ENCODE measurements at regions not wholly inside any gene's neighbourhood (a gene's known extent, or its start where the extent isn't known, plus 50 kb on each side); places are given as distances from the start of the nearest gene placed in this dataset.

DNA sequence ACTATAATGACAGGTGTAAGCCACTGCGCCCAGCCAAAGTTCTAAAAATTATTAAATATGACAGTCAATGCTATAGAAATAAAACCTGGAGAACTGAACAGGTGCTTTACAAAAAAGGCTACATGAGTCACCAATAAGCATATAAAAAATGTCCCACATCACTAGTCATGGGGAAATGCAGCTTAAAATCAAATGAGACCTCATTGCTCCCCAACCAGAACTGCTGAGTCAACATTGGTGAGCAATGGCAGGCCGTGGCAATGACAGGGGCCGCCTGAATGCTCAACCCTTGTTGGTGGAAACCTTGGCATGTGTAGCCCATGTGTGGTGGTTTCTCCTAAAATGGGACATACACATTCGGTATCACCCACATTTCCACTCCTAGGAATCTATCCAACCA lies 352.3 kb upstream of the KLF6 start:
- DNase-seq (ENCODE audit: low read depth), result no peak
- TF ChIP-seq, protein P1, sequence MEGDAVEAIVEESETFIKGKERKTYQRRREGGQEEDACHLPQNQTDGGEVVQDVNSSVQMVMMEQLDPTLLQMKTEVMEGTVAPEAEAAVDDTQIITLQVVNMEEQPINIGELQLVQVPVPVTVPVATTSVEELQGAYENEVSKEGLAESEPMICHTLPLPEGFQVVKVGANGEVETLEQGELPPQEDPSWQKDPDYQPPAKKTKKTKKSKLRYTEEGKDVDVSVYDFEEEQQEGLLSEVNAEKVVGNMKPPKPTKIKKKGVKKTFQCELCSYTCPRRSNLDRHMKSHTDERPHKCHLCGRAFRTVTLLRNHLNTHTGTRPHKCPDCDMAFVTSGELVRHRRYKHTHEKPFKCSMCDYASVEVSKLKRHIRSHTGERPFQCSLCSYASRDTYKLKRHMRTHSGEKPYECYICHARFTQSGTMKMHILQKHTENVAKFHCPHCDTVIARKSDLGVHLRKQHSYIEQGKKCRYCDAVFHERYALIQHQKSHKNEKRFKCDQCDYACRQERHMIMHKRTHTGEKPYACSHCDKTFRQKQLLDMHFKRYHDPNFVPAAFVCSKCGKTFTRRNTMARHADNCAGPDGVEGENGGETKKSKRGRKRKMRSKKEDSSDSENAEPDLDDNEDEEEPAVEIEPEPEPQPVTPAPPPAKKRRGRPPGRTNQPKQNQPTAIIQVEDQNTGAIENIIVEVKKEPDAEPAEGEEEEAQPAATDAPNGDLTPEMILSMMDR (IDR thresholded peaks at IDR 0.05; ENCODE audit: insufficient read depth, low read length), result no peak
- no peak overlapping the region for H3K4me3 ChIP-seq (ENCODE audit: low read depth, low read length)

DNA sequence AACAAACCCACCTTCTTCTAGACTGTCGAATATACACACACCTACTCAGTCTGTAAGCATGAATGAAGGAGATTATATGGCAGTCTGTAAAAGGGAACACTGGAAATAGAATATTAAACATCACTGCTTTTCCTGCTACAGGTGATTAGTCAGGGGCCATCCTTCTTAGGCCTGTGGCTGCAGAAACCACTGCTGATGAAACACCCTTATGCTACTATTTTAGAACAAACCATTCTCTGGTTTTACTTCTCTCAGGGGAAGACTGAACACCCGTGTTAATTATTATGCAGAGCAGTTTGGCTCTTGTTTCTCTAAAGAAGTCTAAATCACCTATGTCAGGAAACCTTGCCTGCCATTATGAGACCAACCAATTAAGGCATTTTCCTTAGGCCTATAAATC lies 351.1 kb upstream of the KLF6 start:
- H3K4me3 ChIP-seq (ENCODE audit: low read depth, low read length), result no peak overlapping the region
- TF ChIP-seq, protein P1 (IDR thresholded peaks at IDR 0.05; ENCODE audit: insufficient read depth, low read length), result no peak
- DNase-seq (ENCODE audit: low read depth), result no peak

DNA sequence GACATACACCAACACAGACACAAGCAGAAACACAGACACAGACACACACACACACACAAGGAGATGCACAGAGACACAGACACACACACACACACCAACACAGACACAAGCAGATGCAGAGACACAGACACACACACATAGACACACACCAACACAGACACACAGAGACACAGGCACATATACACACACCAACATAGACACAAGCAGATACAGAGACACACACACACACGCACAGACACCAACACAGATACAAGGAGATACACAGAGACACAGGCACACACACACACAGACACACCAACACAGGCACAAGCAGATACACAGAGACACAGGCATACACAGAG lies 347.2 kb upstream of the KLF6 start:
- TF ChIP-seq, protein P1 (IDR thresholded peaks at IDR 0.05; ENCODE audit: insufficient read depth, low read length), result no peak
- H3K4me3 ChIP-seq (ENCODE audit: low read depth, low read length), result no peak overlapping the region
- DNase-seq (ENCODE audit: low read depth), result no peak

DNA sequence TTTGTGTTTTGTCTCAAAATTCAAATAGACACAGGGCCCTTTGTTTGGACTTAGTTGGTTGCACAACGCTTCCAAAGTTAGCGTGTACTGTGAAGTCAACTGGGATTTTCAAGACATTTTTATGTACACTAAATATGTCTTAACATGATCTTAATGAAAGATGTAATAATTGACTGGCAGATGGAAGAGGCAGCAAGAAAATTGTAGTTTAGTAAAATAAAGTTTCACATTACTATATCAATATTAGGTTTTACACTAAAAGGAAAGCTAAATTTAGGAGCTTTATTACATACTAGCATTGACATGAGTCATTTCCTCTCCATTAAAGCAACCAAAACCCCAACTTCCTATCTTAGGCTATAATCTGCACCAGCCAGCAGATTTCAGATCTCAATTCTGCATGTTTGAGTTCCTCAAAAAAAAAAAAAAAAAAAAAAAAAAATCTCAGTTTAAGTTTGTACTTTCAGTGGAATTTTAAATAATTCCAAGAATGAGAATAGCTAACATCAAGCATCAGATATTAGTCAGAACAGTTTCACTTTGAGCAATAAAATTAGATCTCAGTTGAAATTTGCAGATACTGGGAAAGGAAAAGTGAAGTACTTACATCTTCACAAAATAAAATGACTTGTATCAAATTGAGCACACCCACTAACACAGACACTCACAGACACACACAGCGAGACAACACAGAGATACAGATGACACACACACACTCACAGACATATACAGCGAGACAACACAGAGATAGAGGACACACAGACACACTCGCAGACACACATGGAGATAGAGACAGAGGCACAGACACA lies 346.6 kb upstream of the KLF6 start:
- TF ChIP-seq, protein P1 (IDR thresholded peaks at IDR 0.05; ENCODE audit: insufficient read depth, low read length), result no peak
- DNase-seq (ENCODE audit: low read depth), result peak; percentile 93
- no peak overlapping the region for H3K4me3 ChIP-seq (ENCODE audit: low read depth, low read length)

DNA sequence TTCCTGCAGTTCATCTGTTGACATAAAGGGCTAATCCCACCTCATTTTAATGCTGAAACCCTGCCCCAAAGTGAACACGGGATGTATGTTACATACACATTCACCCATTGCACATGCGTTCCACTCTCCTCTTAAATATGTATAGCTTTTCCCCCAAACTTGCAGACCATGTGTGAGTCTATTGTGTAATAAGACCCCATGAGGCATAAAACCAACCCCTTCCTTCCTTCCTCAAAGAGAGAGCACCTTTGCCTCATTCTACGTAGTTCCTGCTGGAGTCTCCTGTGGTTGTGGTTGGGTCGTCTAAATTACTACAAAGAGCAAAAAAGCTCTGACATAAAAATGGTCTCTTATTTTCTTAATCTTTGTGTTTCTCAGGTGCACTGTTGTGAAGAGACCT lies 345.7 kb upstream of the KLF6 start:
- no peak overlapping the region for H3K4me3 ChIP-seq (ENCODE audit: low read depth, low read length)
- TF ChIP-seq, protein P1 (IDR thresholded peaks at IDR 0.05; ENCODE audit: insufficient read depth, low read length), result no peak
- DNase-seq (ENCODE audit: low read depth), result no peak

DNA sequence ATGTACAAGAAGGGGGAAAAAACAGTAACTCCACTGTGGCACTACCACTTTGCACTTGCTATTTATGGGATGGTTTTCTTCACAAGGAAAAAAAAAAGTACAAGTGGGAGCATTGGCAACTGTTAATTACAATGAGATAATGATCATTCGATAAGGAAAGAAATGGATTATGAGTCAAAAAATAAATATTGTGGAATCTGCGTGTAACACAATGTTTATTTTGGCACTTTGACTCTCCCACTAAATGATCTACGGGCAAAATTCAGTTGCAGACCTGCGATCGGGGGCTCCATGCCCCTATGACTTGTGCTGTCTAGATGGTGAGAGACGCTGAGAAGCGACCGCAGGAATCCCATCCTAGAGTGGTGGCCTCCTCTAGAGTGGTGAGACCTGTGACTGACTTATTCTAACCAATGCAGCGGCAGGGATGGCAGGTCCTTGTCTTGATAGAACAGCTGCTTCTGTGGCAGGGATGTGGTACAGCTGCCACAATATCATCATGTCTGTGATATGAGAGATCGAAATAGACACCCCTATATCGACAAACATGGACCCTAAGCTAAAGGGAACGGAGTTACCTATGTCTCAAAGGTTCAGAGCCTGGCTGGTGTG lies 345.0 kb upstream of the KLF6 start:
- H3K4me3 ChIP-seq (ENCODE audit: low read depth, low read length), result no peak overlapping the region
- no peak for DNase-seq (ENCODE audit: low read depth)
- TF ChIP-seq, protein P1 (IDR thresholded peaks at IDR 0.05; ENCODE audit: insufficient read depth, low read length), result no peak

Measured in fibroblast of the aortic adventitia (primary cell).